OCI-LY3 (cell line): ENCODE measurements at regions not wholly inside any gene's neighbourhood (a gene's known extent, or its start where the extent isn't known, plus 50 kb on each side); places are given as distances from the start of the nearest gene placed in this dataset.

Experiments
- CTCF ChIP-seq: fragments of 200-600, 300-600 bp; sonication (generic); IDR thresholded peaks from 2 replicates; pipeline ENCODE4 v1.5.1; 2014; ENCODE audit warnings: antibody characterized with exemption, low read length, low read depth
- EZH2phosphoT487 ChIP-seq: fragments of 200-600 bp; shearing (Covaris generic); IDR thresholded peaks from 2 replicates; pipeline ENCODE4 v1.6.1; 2018; ENCODE audit warnings: antibody characterized with exemption, mixed run types, low read depth

- no peak for TF ChIP-seq CTCF
- TF ChIP-seq EZH2phosphoT487, result no peak
Measured at GRCh38 chr9:80701061-80701460, 988.3 kb downstream of the TLE1 start.
